Ovary (tissue), 7 donors: ENCODE measurements at regions not wholly inside any gene's neighbourhood (a gene's known extent, or its start where the extent isn't known, plus 50 kb on each side); places are given as distances from the start of the nearest gene placed in this dataset.

Source experiments
- DNase-seq, 5 donors: peaks; one replicate each; pipeline ENCODE4 v3.0.0-alpha.2; 2019 to 2020
- H3K27ac ChIP-seq, 2 donors: fragments of 200-600 bp; one replicate each; pipeline versions ENCODE4 v1.5.1 to v1.8.0; 2019 to 2022
- H3K27me3 ChIP-seq: fragments of 200-600 bp; one replicate; pipeline ENCODE4 v1.8.0; 2022
- H3K36me3 ChIP-seq: fragments of 200-600 bp; sonication (generic); one replicate; pipeline ENCODE4 v1.5.1; 2019
- H3K4me1 ChIP-seq: one replicate; pipeline ENCODE4 v1.8.1; 2013; ENCODE audit warnings: mild to moderate bottlenecking, moderate library complexity; ENCODE audit not compliant: insufficient read depth
- H3K4me3 ChIP-seq: fragments of 200-600 bp; sonication (generic); one replicate; pipeline ENCODE4 v1.5.1; 2017
- H3K9me3 ChIP-seq, 2 donors: fragments of 200-600 bp in 1 of 2; sonication (generic) in 1 of 2; one replicate each; pipeline versions ENCODE4 v1.5.1 to v1.8.1; 2013 to 2019; ENCODE audit warnings: mild to moderate bottlenecking in 1 of 2, moderate library complexity in 1 of 2
- EP300 ChIP-seq: sonication (generic); formaldehyde crosslinking; IDR thresholded peaks from one replicate; pipeline ENCODE4 v1.6.1; 2017; ENCODE audit warnings: antibody characterized with exemption
- POLR2A ChIP-seq: fragments of 450-650 bp; IDR thresholded peaks from one replicate; pipeline ENCODE4 v1.6.1; 2017; ENCODE audit warnings: antibody characterized with exemption, mild to moderate bottlenecking, moderate library complexity
- WGBS, 3 donors: extraction: QIAGEN DNeasy Blood & Tissue Kit in 1 of 3; methylation state at CpG; one replicate each; pipeline versions ENCODE4 v1.1.5 to v1.1.7; 2013 to 2017; 5-methylcytosine and 5-hydroxymethylcytosine counted together
- intact Hi-C, 4 donors: fragments of 100-400 bp; cut with DNase I; formaldehyde crosslinking; loops; one replicate each; pipeline versions ENCODE4 v1.11.0 to v1.15.1; 2022 to 2023
- TF ChIP-seq, protein P1 (sequence below), 3 donors: fragments of 450-650 bp in 2 of 3; fragments of 200-600 bp in 1 of 3; IDR thresholded peaks; one replicate each; pipeline versions ENCODE4 v1.5.1 to v1.8.0; 2016 to 2022; ENCODE audit warnings: antibody characterized with exemption in 3 of 3, mild to moderate bottlenecking in 1 of 3
- donor health status: DM: no; HTN: no; CAD: no; lungs with moderate emphysema.
- donor health status: DM: no; HTN: no; CAD: no.
- donor health status: Bipolar disorder and iron deficiency.
- donor health status: DM: no; HTN: no; CAD: no.
- donor health status: DM: yes; HTN: yes; CAD: no.

DNA sequence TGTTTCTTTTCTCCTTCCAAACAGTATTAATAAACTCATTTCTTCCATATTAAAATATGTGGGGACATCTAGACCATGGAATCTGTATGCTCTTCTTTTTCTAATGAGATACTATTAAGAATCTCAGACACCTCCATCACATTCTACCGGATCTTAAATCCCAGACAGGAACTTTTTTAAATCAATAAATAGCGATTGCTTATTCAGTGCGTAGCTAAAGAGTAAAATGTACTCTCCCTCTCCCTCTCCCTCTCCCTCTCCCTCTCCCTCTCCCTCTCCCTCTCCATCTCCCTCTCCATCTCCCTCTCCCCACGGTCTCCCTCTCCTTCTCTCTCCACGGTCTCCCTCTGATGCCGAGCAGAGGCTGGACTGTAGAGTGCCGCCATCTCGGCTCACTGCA, 297.0 kb downstream of the HNRNPD start:
- no peaks in the 10 kb centered on the region for H3K9me3 ChIP-seq
- WGBS, 3 donors, result 88 to 93% (median 91%) methylated on average over 8 of the region's 8 CpGs
- H3K27me3 ChIP-seq, result no peaks in the 10 kb centered on the region
- H3K27ac ChIP-seq, result no peak overlapping the region
- no peak for DNase-seq
- TF ChIP-seq, protein P1, sequence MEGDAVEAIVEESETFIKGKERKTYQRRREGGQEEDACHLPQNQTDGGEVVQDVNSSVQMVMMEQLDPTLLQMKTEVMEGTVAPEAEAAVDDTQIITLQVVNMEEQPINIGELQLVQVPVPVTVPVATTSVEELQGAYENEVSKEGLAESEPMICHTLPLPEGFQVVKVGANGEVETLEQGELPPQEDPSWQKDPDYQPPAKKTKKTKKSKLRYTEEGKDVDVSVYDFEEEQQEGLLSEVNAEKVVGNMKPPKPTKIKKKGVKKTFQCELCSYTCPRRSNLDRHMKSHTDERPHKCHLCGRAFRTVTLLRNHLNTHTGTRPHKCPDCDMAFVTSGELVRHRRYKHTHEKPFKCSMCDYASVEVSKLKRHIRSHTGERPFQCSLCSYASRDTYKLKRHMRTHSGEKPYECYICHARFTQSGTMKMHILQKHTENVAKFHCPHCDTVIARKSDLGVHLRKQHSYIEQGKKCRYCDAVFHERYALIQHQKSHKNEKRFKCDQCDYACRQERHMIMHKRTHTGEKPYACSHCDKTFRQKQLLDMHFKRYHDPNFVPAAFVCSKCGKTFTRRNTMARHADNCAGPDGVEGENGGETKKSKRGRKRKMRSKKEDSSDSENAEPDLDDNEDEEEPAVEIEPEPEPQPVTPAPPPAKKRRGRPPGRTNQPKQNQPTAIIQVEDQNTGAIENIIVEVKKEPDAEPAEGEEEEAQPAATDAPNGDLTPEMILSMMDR (IDR thresholded peaks at IDR 0.05), result no peak
- TF ChIP-seq EP300 (no peak), POLR2A (no peak)
- no peaks in the 10 kb centered on the region for H3K36me3 ChIP-seq
- H3K4me3 ChIP-seq, result no peak overlapping the region
- no peaks in the 10 kb centered on the region for H3K4me1 ChIP-seq
- intact Hi-C loops, result no loop called here

DNA sequence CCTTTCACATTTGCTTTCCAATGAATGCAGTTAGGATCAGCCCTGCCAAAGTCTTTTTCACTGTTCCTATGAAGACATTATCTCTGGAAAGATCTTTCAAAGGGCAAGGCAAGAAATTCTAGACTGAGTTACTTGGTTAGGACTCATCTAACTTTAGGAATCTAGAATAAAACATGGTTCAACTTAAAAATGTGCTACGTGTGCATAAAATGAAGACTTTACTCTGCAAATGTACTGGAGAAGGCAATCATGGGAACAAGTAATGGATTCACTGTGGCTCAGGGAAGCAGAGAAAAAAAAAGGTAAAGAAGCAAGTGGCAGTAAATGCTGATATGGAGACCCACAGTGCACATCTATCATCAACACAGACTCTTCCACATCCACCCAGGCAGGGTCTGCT, 297.4 kb downstream of the HNRNPD start:
- intact Hi-C loops, result no loop called here
- DNase-seq, result no peak
- TF ChIP-seq, protein P1 (IDR thresholded peaks at IDR 0.05), result no peak
- TF ChIP-seq POLR2A (no peak), EP300 (no peak)
- H3K9me3 ChIP-seq, result no peaks in the 10 kb centered on the region
- no peaks in the 10 kb centered on the region for H3K36me3 ChIP-seq
- H3K27me3 ChIP-seq, result no peaks in the 10 kb centered on the region
- H3K4me1 ChIP-seq, result no peaks in the 10 kb centered on the region
- H3K27ac ChIP-seq, result no peak overlapping the region
- WGBS, 3 donors, result 73 to 84% (median 81%) methylated on average over 1 of the region's 1 CpG
- no peak overlapping the region for H3K4me3 ChIP-seq

DNA sequence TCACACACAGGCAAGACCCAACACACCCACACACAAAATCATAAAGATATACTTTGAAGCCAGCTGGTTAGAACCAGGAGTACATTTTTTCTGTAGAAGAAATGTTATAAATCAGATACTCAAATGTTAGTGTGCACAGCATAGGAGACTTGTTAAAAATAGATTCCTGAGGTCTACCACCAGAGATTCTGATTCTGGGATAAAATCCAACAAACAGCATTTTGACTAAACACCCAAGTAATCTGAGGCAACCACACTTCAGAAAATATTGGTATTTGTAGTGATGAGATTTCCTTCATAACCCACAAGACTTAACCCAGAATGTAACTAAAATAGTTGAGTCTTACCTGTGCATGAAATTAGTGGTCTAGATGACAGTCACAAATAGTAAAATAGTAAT, 301.8 kb downstream of the HNRNPD start:
- H3K4me3 ChIP-seq, result no peak overlapping the region
- H3K27ac ChIP-seq, result no peak overlapping the region
- no peaks in the 10 kb centered on the region for H3K9me3 ChIP-seq
- intact Hi-C loops, result no loop called here
- TF ChIP-seq, protein P1 (IDR thresholded peaks at IDR 0.05), result no peak
- TF ChIP-seq EP300, result no peak
- TF ChIP-seq POLR2A, result no peak
- no peaks in the 10 kb centered on the region for H3K36me3 ChIP-seq
- H3K4me1 ChIP-seq, result no peaks in the 10 kb centered on the region
- H3K27me3 ChIP-seq, result no peaks in the 10 kb centered on the region
- DNase-seq, result no peak

DNA sequence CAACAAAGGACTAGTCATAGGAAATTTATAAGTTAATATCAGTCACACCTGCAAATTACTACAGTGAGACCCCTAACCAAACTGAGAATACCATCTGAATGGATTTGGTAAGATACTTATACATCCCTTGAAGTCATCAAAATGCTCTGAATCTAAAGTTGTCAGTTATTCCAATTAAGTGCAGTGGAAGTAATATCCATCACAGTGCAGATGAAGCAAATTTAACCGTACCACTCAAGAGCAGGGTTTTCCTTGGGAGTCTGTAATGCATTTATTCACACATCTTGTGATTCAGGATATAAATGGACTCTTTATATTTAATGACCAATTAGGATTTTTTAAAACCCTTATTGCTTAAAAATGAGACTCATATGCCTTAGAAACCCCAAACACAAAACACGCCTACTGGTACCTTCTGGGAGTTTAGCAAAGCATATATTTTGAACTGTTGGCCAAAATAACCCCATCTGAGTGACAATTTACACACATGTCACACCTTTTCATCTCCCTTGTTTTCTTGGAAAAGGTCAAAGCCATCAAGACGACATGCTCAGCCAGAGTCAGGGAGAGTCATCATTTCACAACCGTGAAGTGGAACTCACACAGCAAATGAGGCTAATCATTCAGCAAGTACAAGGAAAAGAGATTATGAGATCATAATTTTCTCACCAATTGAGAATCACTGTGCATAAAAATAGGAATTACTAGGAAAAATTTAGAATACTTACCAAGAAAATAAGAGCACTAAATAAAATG, 303.7 kb downstream of the HNRNPD start:
- no peak for DNase-seq
- no peak overlapping the region for H3K27ac ChIP-seq
- H3K36me3 ChIP-seq, result no peaks in the 10 kb centered on the region
- intact Hi-C loops, result no loop called here
- H3K27me3 ChIP-seq, result no peaks in the 10 kb centered on the region
- no peaks in the 10 kb centered on the region for H3K4me1 ChIP-seq
- H3K9me3 ChIP-seq, result no peaks in the 10 kb centered on the region
- no peak overlapping the region for H3K4me3 ChIP-seq
- 57 to 71% (median 59%) methylated on average over 4 of the region's 4 CpGs for WGBS, 3 donors
- TF ChIP-seq, protein P1 (IDR thresholded peaks at IDR 0.05), result no peak
- TF ChIP-seq EP300, result no peak
- TF ChIP-seq POLR2A, result no peak
